Lower leg skin (tissue), 3 donors: ENCODE measurements at regions not wholly inside any gene's neighbourhood (a gene's known extent, or its start where the extent isn't known, plus 50 kb on each side); places are given as distances from the start of the nearest gene placed in this dataset.

Source experiments
- POLR2A ChIP-seq, 2 donors: fragments of 450-650 bp; IDR thresholded peaks; one replicate each; pipeline ENCODE4 v1.6.1; 2016 to 2017; ENCODE audit warnings: antibody characterized with exemption in 2 of 2, mild to moderate bottlenecking in 1 of 2, moderate library complexity in 1 of 2
- TF ChIP-seq, protein P1 (sequence below), 3 donors: fragments of 450-650 bp; IDR thresholded peaks; one replicate each; pipeline ENCODE4 v1.5.1; 2016; ENCODE audit warnings: antibody characterized with exemption in 3 of 3, mild to moderate bottlenecking in 3 of 3, moderate library complexity in 2 of 3

DNA sequence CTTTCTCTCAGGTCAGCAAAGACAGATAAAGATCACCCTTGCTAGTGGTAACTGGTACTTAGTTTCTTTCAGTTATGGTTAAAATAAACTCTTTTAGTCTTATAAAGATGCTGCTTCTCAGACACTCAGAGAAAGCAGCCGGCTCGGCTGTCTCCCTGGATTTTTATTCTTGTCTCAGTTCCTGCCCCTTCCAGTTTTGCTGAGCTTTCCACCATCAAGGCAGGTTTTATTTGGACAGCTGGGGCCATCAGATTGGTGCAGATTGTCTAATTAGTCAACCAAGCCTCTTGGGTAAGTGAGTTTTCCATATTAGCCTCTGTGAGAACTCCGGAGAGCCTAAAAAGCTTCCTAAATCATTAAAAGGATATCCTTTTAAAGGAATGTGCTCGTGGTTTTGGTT lies 130.8 kb upstream of the BMP4 start:
- TF ChIP-seq, protein P1, sequence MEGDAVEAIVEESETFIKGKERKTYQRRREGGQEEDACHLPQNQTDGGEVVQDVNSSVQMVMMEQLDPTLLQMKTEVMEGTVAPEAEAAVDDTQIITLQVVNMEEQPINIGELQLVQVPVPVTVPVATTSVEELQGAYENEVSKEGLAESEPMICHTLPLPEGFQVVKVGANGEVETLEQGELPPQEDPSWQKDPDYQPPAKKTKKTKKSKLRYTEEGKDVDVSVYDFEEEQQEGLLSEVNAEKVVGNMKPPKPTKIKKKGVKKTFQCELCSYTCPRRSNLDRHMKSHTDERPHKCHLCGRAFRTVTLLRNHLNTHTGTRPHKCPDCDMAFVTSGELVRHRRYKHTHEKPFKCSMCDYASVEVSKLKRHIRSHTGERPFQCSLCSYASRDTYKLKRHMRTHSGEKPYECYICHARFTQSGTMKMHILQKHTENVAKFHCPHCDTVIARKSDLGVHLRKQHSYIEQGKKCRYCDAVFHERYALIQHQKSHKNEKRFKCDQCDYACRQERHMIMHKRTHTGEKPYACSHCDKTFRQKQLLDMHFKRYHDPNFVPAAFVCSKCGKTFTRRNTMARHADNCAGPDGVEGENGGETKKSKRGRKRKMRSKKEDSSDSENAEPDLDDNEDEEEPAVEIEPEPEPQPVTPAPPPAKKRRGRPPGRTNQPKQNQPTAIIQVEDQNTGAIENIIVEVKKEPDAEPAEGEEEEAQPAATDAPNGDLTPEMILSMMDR (IDR thresholded peaks at IDR 0.05): no peak
- TF ChIP-seq POLR2A (IDR thresholded peaks at IDR 0.05): no peak
